ENCODE measurements at regions not wholly inside any gene's neighbourhood (a gene's known extent, or its start where the extent isn't known, plus 50 kb on each side); places are given as distances from the start of the nearest gene placed in this dataset.
"Not testable (repeated sequence)": the region's sequence is repeated elsewhere in the genome, so short reads cannot be mapped to it uniquely, and the experiment has no call there.

- H3K9me3 ChIP-seq, result no peaks in the 10 kb centered on the region
- H3K27ac ChIP-seq, result no peak overlapping the region
- TF ChIP-seq POLR2A (IDR thresholded peaks at IDR 0.05) (no peak), CTCF (IDR thresholded peaks at IDR 0.05) (no peak)
- H3K27me3 ChIP-seq, result no peaks in the 10 kb centered on the region
- WGBS, 2 donors, result 95 to 96% methylated on average over 1 of the region's 1 CpG
- intact Hi-C loops (cut with DNase I), result no loop called here
- H3K4me3 ChIP-seq (replicated peaks in 1 of 3), result no peak overlapping the region
- no peak for DNase-seq
- H3K36me3 ChIP-seq, result no peaks in the 10 kb centered on the region
- peaks cover 9 to 12% of the 10 kb centered on the region in 2 donors for H3K4me1 ChIP-seq
Observed at GRCh38 chr5:87127426-87127825, 140.3 kb upstream of the RASA1 start.

GRCh38 chr5:87127956-87128687 is 139.6 kb upstream of the RASA1 start:
- Histone ChIP-seq H3K4me3 (replicated peaks in 1 of 3) (no peak overlapping the region), H3K27ac (peak overlapping the region in 2 of 3 donors; percentile 38 to 57), H3K4me1 (peaks cover 9 to 12% of the 10 kb centered on the region in 2 donors), H3K9me3 (no peaks in the 10 kb centered on the region), H3K27me3 (no peaks in the 10 kb centered on the region), H3K36me3 (no peaks in the 10 kb centered on the region)
- 48 to 51% methylated on average over 3 of the region's 3 CpGs for WGBS, 2 donors
- DNase-seq, result peak; percentile 76 to 80
- TF ChIP-seq POLR2A (IDR thresholded peaks at IDR 0.05), result no peak
- peak in 1 of 6 experiments; percentile 14 for TF ChIP-seq CTCF (IDR thresholded peaks at IDR 0.05)
- intact Hi-C loops (cut with DNase I), result no loop called here

GRCh38 chr5:87129046-87129445 is 138.6 kb upstream of the RASA1 start:
- intact Hi-C loops (cut with DNase I), result no loop called here
- Histone ChIP-seq H3K9me3 (no peaks in the 10 kb centered on the region), H3K27ac (peak overlapping the region in 2 of 3 donors; percentile 38 to 57), H3K27me3 (no peaks in the 10 kb centered on the region), H3K4me1 (peaks cover 9 to 12% of the 10 kb centered on the region in 2 donors), H3K36me3 (no peaks in the 10 kb centered on the region), H3K4me3 (replicated peaks in 1 of 3) (no peak overlapping the region)
- no peak for TF ChIP-seq POLR2A (IDR thresholded peaks at IDR 0.05)
- TF ChIP-seq CTCF (IDR thresholded peaks at IDR 0.05), result no peak
- WGBS, 2 donors, result 75 to 92% methylated on average over 1 of the region's 1 CpG
- no peak for DNase-seq

GRCh38 chr5:87132696-87133095 is 135.0 kb upstream of the RASA1 start:
- no peak overlapping the region for H3K27ac ChIP-seq
- no peak for DNase-seq
- no peaks in the 10 kb centered on the region for H3K27me3 ChIP-seq
- H3K9me3 ChIP-seq, result no peaks in the 10 kb centered on the region
- TF ChIP-seq POLR2A (IDR thresholded peaks at IDR 0.05) (no peak), CTCF (IDR thresholded peaks at IDR 0.05) (no peak)
- intact Hi-C loops (cut with DNase I), result no loop called here
- H3K4me1 ChIP-seq, result peaks cover 30 to 31% of the 10 kb centered on the region in 2 donors
- H3K4me3 ChIP-seq (replicated peaks in 1 of 3), result no peak overlapping the region
- H3K36me3 ChIP-seq, result no peaks in the 10 kb centered on the region

- intact Hi-C loops (cut with DNase I); H3K36me3 ChIP-seq; H3K4me3 ChIP-seq (replicated peaks in 1 of 3); H3K27ac ChIP-seq; DNase-seq; H3K9me3 ChIP-seq; H3K27me3 ChIP-seq: not testable (repeated sequence)
- peaks cover 25 to 31% of the 10 kb centered on the region in 2 donors for H3K4me1 ChIP-seq
Observed at GRCh38 chr5:87134513-87134912, 133.2 kb upstream of the RASA1 start.

All from thyroid gland (tissue), 4 donors.